ENCODE measurements at regions not wholly inside any gene's neighbourhood (a gene's known extent, or its start where the extent isn't known, plus 50 kb on each side); places are given as distances from the start of the nearest gene placed in this dataset.

DNA sequence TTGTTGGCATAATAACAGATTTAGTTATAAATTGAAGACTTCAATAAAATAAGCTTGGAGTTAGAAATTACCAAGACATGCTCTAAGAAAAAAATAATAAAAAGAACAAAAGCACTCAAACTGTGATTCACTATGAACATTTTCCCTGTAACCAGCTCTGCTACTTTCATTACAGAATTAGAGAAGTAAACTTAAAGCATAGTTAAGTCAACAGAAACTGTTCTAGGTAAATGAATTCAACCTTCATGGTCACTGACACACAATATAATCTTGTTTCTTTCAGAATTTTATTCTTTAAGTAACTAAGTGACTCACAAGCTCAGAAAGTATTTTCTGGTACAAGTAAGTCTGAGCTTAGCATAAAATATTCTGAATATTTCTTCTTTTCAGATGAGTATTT is 136.3 kb downstream of the KLF5 start:
- TF ChIP-seq YY1 (IDR thresholded peaks at IDR 0.05; ENCODE audit: insufficient read depth, insufficient read length) (no peak), SUZ12 (IDR thresholded peaks at IDR 0.05; ENCODE audit: extremely low read depth, insufficient read depth, insufficient read length) (no peak), ZNF274 (IDR thresholded peaks at IDR 0.05; ENCODE audit: low read depth, low read length) (no peak)
